HG03571 (cell line): ENCODE measurements at regions not wholly inside any gene's neighbourhood (a gene's known extent, or its start where the extent isn't known, plus 50 kb on each side); places are given as distances from the start of the nearest gene placed in this dataset.
"Not testable (repeated sequence)": the region's sequence is repeated elsewhere in the genome, so short reads cannot be mapped to it uniquely, and the experiment has no call there.

Experiments used
- ATAC-seq: cut with Tn5 transposase; IDR thresholded peaks from one replicate; pipeline ENCODE4 v1.9.1; 2021; ENCODE audit not compliant: unreplicated experiment

GRCh38 chr20:19890445-19891051 lies 126.6 kb upstream of the NAA20 start:
- no peak for ATAC-seq

GRCh38 chr20:19893356-19893755 lies 123.8 kb upstream of the NAA20 start:
- no peak for ATAC-seq

- no peak for ATAC-seq
These were observed 121.4 kb upstream of the NAA20 start for GRCh38 chr20:19895761-19896160.

DNA sequence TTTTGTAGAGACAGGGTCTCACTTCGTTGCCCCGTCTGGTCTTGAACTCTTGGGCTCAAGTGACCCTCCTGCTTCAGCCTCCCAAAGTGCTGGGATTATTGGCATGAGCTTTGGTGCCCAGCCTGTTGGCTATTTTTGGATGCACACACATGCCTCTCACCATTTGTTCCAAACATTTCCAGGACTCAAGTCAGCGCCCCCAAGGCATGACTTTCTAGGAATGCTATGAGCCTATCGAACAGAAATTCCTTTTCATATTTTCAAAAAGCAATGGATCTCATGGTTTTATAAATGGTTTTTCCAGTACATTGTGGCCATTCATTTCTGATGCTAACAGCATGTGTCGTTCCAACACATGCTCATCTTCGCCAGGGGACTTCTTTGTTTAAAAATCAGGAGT lies 119.3 kb upstream of the NAA20 start:
- ATAC-seq, result no peak

DNA sequence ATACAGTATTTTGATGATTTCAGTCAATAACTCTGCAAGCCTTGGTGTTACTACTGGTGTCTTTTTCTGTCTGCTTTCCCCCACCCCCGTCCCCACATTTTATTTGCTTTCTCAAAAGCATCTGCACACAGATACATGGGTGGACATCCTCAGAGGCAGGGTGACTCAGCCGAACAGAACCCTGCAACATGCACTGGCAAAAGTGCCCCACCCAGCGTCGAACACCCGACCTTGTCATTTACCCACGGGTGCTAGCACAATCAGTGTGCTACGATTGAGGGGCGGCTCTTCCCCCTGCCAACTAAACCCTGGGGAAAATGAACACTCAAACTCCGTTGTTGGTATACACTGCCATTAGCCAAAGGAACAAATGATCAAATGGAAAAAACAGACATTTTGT lies 115.9 kb upstream of the NAA20 start:
- no peak for ATAC-seq

GRCh38 chr20:19903168-19903811 lies 113.9 kb upstream of the NAA20 start:
- no peak for ATAC-seq

GRCh38 chr20:19907326-19908056 lies 109.7 kb upstream of the NAA20 start:
- no peak for ATAC-seq

DNA sequence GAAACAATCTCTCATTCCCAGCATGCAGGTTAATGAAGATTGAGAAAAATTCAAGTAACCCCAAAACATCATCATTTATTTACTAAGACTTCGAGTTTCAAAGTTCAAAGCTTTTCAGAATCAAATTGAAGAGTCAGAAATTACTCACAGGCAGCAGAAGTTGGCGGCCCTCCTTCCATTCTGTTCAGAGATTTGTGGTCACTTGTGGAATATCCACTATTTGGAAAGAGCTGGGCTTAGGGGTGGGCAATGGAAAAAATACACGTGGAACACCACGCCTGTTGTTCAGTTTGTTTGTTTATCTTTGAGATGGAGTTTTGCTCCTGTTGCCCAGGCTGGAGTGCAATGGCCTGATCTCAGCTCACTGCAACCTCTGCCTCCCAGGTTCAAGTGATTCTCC lies 108.6 kb upstream of the NAA20 start:
- no peak for ATAC-seq

GRCh38 chr20:19909725-19910124 lies 107.4 kb upstream of the NAA20 start:
- ATAC-seq, result no peak

DNA sequence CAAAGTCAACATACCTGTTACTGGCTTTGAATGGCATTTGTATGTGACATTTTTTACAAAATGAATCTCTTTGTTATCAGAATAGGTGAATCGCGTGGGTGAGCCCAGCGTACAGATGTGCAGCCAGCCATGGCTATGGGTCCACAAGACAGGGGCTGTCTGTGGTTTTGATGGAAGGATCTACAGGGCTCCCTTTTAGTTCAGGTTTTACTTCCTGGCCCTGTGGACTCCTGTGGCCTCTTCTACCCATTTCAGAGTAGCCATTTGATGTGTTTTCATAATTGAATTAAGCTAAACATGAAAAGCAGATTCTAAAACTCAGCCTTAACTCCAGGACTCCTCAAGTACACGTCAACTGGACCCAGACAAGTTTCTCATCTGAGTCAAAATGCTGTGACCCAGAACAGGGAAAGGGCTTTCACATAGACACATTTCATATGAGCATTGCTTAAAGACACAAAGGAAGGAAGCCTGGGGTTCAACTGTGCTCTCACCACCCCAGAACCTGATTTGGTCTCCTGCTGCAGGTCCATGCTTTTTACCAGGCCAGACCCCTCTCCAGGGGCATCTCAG lies 105.3 kb upstream of the NAA20 start:
- ATAC-seq, result no peak

GRCh38 chr20:19913349-19913748 lies 103.8 kb upstream of the NAA20 start:
- no peak for ATAC-seq

- ATAC-seq, result no peak
These were observed 103.1 kb upstream of the NAA20 start for GRCh38 chr20:19913927-19914614.

DNA sequence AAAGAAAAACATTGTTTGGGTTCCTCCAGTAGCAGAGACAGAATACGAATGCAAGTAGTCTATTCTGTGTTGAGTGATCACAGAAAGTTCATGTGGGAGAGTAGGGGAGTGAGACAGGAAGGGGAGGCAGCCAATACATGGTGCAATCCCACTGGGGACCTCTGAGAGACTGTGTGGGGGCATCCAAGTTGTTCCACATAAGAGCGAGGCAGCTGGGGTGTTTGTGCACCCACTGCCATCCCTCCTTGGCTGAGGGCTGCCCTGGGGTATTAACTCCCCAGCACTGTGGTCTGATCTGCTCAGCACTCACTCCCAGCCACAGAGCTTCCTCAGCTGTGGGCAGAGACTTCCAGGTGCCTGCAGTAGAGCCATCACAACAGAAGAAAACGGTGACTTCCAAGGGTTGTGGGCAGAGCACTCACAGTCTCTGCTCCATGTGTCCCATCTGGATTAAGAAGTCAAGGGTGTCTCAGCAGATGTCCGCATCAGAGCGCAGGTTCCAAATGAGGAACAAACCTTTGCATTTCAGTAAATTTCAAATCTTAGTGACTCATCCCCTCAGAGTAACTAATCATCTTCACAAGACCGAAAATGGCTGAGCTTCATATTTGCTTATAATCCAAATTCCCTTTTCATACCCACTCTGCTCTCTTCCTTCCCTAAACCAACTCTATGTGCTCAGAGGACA lies 101.9 kb upstream of the NAA20 start:
- ATAC-seq, result no peak

DNA sequence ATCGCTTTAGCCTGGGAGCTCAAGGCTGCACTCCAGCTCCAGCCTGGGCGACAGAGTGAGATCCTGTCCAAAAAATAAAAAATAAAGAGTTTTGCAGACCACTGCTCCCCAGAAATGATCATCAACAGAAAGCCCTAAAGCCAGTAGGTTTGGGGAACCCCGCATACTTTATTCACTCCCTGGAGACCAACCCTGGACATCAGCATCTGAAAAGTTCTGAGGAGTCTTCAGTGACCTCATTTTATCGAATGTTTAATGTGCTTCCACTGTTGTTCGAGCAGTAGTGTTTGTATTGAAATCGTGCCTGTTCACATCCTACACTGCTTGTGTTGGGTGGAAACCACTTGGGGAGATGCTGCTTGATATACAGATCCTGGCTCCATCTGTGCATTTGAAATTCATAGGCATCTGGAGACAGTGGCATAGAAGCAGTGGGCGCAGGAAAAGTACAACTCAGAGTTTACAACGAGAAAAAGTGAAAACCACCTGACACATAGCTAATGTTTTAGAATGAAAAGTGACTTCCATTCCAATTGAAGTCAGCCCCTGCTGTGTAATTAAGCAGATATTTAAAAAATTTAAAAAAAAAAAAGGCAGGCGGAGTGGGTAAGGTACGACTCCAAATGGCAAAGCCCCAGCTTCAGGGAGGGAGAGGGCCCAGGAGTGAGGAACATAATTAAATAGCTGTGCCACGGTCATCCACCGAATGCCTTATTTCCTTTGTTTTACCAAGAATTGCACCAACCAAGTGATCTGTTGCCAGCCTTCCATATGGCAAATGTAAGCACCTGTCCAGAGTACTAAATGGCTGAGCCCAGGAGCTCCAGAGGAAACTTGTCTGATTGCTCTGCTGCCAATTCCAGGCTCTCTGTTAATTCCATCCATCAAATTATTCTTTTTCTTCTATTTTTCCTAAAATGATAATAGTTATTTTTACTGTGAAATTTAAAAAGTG lies 100.4 kb upstream of the NAA20 start:
- ATAC-seq, result no peak

DNA sequence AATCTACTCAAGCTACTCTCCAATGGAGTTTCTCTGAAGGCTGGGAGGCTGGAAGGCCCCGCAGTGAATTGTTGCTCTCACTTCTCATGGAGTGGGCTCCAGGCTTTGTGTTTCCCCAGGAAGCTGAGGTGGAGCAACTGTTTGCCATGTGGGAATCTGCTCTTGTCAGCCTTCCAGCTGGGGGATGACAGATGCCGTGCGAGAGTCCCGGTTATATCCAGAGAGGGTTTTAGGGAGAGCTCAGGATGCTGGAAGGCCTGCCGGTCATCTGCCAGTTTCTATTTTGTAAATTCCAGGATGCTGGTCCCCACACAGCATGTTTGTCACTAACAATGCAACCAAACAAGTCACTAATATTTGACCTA lies 98.2 kb upstream of the NAA20 start:
- ATAC-seq, result no peak

- no peak for ATAC-seq
These were observed 96.6 kb upstream of the NAA20 start for GRCh38 chr20:19920381-19921138.

- no peak for ATAC-seq
These were observed 95.8 kb upstream of the NAA20 start for GRCh38 chr20:19921284-19921793.

DNA sequence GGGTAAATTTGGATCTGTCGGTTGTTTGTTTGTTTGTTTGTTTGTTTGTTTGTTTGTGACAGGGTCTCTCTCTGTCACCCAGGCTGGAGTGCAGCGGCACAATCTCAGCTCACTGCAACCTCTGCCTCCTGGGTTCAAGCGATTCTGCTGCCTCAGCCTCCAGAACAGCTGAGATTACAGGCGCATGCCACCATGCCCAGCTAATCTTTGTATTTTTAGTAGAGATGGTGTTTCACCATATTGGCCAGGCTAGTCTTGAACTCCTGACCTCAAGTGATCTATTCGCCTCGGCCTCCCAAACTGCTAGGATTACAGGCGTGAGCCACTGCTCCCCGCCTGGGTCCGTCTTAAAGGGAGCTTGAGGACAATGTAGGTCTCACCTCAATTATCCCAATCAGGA lies 95.3 kb upstream of the NAA20 start:
- not testable (repeated sequence) for ATAC-seq

DNA sequence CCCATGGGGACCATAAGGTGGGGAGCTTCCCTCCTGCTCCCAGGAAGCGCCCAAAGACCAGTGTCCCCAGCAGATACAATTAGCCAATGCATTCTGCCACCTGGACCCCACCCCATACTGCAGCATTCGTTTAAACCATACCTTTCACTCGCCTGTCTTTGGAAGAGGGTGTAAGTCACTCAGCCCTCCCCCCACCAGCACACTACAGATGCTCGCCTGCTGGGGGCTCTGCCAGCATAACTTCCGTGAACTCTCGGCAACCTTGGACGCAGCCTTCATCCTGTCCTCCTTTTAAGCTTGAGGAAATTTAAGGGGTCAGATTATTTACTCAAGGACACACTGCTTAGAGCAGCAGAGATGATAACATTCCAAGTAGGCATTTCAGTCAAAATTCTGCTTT lies 94.4 kb upstream of the NAA20 start:
- ATAC-seq, result no peak
